Breast epithelium (tissue), 4 donors: ENCODE measurements at regions not wholly inside any gene's neighbourhood (a gene's known extent, or its start where the extent isn't known, plus 50 kb on each side); places are given as distances from the start of the nearest gene placed in this dataset.

ENCODE experiments used
- DNase-seq, 2 donors: peaks; one replicate each; pipeline ENCODE4 v3.0.0-alpha.2; 2019; ENCODE audit warnings: low spot score in 2 of 2
- H3K27ac ChIP-seq, 2 donors: fragments of 200-600 bp; sonication (generic) in 1 of 2; one replicate each; pipeline ENCODE4 v1.5.1; 2016 to 2019; ENCODE audit warnings: mild to moderate bottlenecking in 1 of 2
- H3K27me3 ChIP-seq, 2 donors: fragments of 200-600 bp; sonication (generic) in 1 of 2; one replicate each; pipeline versions ENCODE4 v1.5.1 to v1.6.0; 2017 to 2019; ENCODE audit warnings: control low read depth in 1 of 2, mild to moderate bottlenecking in 1 of 2
- H3K36me3 ChIP-seq: fragments of 200-600 bp; one replicate; pipeline ENCODE4 v1.5.1; 2019
- H3K4me1 ChIP-seq, 2 donors: fragments of 200-600 bp; sonication (generic); one replicate each; pipeline ENCODE4 v1.5.1; 2016 to 2019; ENCODE audit warnings: control low read depth in 1 of 2
- H3K4me3 ChIP-seq, 3 donors: fragments of 200-600 bp; sonication (generic); 1 replicate in 2 of 3; 2 replicates in 1 of 3; pipeline ENCODE4 v1.5.1; 2016 to 2019; ENCODE audit warnings: mild to moderate bottlenecking in 3 of 3, moderate library complexity in 2 of 3
- H3K9me3 ChIP-seq, 2 donors: fragments of 200-600 bp; sonication (generic) in 1 of 2; one replicate each; pipeline ENCODE4 v1.5.1; 2016 to 2019; ENCODE audit warnings: control low read depth in 1 of 2
- CTCF ChIP-seq, 3 donors: fragments of 450-650 bp; IDR thresholded peaks; one replicate each; pipeline ENCODE4 v1.5.1; 2016 to 2017; ENCODE audit warnings: antibody characterized with exemption in 3 of 3, mild to moderate bottlenecking in 3 of 3, moderate library complexity in 3 of 3
- POLR2A ChIP-seq: fragments of 450-650 bp; IDR thresholded peaks from one replicate; pipeline ENCODE4 v1.6.1; 2016; ENCODE audit warnings: antibody characterized with exemption, mild to moderate bottlenecking, moderate library complexity
- POLR2AphosphoS5 ChIP-seq, 3 donors: sonication (generic); formaldehyde crosslinking; IDR thresholded peaks; one replicate each; pipeline ENCODE4 v1.6.1; 2017; ENCODE audit warnings: antibody characterized with exemption in 3 of 3
- intact Hi-C: fragments of 100-400 bp; cut with DNase I; formaldehyde crosslinking; loops from one replicate; pipeline ENCODE4 v1.15.1; 2023; ENCODE audit warnings: low total_unique reads

DNA sequence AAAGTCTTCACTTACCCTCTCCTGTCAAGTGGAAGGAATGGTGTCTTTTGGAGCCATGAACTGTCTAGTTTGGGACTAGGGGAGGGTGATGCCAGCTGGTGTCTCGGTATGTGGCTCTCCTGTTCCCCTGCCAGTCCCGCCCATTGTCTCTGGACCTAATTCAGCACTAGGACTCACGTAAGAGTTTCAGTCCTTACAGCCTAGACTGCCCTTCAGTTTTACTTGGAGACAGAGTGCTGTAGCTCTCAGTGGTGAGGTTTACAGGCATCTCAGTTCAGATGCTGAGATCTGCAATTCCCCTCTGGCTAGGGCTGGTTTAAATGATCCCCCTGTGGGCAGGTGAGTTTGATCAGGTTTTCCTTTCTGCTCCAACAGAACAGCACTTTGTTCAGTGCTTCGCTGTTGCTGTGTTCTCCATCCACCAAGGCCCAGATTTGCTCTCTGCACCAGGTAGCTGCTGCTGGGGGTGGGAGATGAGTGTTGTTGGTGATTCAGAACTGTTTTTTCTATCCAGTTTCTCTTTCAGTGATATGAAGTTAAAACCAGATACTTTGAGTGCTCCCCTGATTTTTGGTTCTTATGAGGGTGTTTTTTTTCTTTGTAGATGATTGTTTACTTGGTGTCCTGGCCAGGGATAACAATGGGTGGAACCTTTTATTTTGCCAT is 198.3 kb upstream of the RNPC3 start:
- Histone ChIP-seq H3K36me3 (no peaks in the 10 kb centered on the region), H3K27me3 (no peaks in the 10 kb centered on the region), H3K9me3 (peaks cover 0 to 7% of the 10 kb centered on the region in 2 donors), H3K4me3 (no peak overlapping the region), H3K4me1 (no peaks in the 10 kb centered on the region), H3K27ac (no peak overlapping the region)
- DNase-seq: no peak
- TF ChIP-seq POLR2A: no peak
- TF ChIP-seq CTCF (IDR thresholded peaks at IDR 0.05): no peak
- TF ChIP-seq POLR2AphosphoS5 (IDR thresholded peaks at IDR 0.05): no peak
- intact Hi-C loops: no loop called here

GRCh38 chr1:103326595-103326994 is 198.9 kb upstream of the RNPC3 start:
- TF ChIP-seq POLR2AphosphoS5 (IDR thresholded peaks at IDR 0.05) (no peak), CTCF (IDR thresholded peaks at IDR 0.05) (no peak)
- Histone ChIP-seq H3K4me3 (no peak overlapping the region), H3K9me3 (peaks cover 0 to 7% of the 10 kb centered on the region in 2 donors), H3K27ac (no peak overlapping the region), H3K36me3 (no peaks in the 10 kb centered on the region), H3K4me1 (no peaks in the 10 kb centered on the region), H3K27me3 (no peaks in the 10 kb centered on the region)
- intact Hi-C loops: no loop called here
- DNase-seq: no peak

DNA sequence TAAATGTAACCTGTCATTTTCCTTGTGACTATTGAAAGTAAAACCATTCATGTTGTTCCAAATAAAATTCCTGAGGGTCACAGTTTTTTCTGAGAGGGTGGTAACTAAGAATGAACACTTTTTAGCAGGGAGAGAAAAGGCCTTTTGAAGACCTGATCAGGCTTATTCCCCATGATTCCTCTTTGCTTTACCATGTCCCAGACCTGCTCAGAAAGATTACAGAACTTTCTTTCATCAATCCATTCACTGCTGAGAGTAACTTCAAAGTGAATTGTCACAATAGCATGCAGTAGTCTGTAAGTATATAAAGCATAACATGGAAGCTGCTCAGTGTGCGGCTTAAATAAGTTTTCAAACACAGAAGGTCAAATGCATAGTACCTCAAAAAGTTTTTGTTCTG is 201.5 kb upstream of the COL11A1 start:
- intact Hi-C loops: no loop called here
- no peak overlapping the region for H3K27ac ChIP-seq
- no peaks in the 10 kb centered on the region for H3K36me3 ChIP-seq
- no peaks in the 10 kb centered on the region for H3K4me1 ChIP-seq
- DNase-seq: no peak
- H3K9me3 ChIP-seq: no peaks in the 10 kb centered on the region
- no peaks in the 10 kb centered on the region for H3K27me3 ChIP-seq
- H3K4me3 ChIP-seq: no peak overlapping the region
- TF ChIP-seq POLR2AphosphoS5 (IDR thresholded peaks at IDR 0.05) (no peak), POLR2A (no peak), CTCF (IDR thresholded peaks at IDR 0.05) (no peak)

GRCh38 chr1:103307751-103308150 is 199.4 kb upstream of the COL11A1 start:
- no peaks in the 10 kb centered on the region for H3K4me1 ChIP-seq
- DNase-seq: no peak
- intact Hi-C loops: no loop called here
- H3K36me3 ChIP-seq: no peaks in the 10 kb centered on the region
- no peaks in the 10 kb centered on the region for H3K9me3 ChIP-seq
- H3K27me3 ChIP-seq: no peaks in the 10 kb centered on the region
- TF ChIP-seq POLR2AphosphoS5 (IDR thresholded peaks at IDR 0.05): no peak
- no peak for TF ChIP-seq POLR2A
- TF ChIP-seq CTCF (IDR thresholded peaks at IDR 0.05): no peak
- H3K27ac ChIP-seq: no peak overlapping the region
- no peak overlapping the region for H3K4me3 ChIP-seq

GRCh38 chr1:103283841-103284669 is 175.7 kb upstream of the COL11A1 start:
- no peak for DNase-seq
- no peak for TF ChIP-seq POLR2AphosphoS5 (IDR thresholded peaks at IDR 0.05)
- no peak for TF ChIP-seq POLR2A
- no peak for TF ChIP-seq CTCF (IDR thresholded peaks at IDR 0.05)
- intact Hi-C loops: no loop called here
- Histone ChIP-seq H3K4me3 (no peak overlapping the region), H3K27ac (no peak overlapping the region), H3K36me3 (no peaks in the 10 kb centered on the region), H3K4me1 (no peaks in the 10 kb centered on the region), H3K27me3 (no peaks in the 10 kb centered on the region), H3K9me3 (no peaks in the 10 kb centered on the region)
